ENCODE measurements at regions not wholly inside any gene's neighbourhood (a gene's known extent, or its start where the extent isn't known, plus 50 kb on each side); places are given as distances from the start of the nearest gene placed in this dataset.
A peak's percentile ranks its signal among the peaks of the same experiment; 100 is the strongest.

DNA sequence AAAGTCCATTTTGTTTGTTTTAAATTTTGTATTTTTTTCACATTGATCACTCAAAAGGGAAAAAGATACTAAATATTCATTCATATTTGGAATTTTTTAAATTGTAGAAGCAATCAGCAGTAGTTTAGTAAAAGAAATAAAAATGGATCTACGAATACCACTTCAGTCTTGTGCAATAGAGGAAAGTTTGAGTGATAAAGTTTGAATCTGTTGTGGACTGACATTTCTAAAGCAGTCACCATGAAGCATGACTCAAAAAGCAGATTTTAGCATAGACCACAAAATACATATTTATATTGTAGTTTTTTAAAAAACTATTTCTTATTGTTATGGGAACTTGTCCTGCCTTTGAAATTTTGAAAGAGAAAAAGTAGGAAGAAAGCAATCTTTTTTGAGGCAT, 520.5 kb upstream of the ZEB2 start:
- DNase-seq: peak; percentile 49

DNA sequence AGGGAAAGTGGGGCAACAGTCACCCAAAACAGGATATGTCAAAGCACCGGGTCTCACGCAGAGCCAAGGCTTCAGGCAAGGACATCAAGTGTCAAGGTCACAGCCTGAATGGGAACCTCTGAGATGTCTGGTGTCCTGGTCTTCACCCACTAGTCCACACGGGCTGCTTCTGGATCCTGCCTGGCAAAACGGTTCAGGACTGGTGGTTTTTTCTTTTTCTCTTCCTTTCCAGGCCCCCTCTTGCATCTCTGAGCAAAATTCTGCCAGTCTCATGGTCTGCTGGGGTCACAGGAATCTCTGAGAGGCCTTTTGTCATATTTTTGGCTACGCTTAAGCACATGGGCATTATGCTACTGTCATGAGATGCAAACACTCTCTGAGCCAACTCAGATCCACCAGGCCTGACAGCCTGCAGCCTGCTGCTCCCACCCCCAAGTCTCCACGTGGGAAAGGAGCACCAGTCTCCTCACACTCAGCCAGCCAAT, 518.2 kb upstream of the ZEB2 start:
- no peak for DNase-seq

DNA sequence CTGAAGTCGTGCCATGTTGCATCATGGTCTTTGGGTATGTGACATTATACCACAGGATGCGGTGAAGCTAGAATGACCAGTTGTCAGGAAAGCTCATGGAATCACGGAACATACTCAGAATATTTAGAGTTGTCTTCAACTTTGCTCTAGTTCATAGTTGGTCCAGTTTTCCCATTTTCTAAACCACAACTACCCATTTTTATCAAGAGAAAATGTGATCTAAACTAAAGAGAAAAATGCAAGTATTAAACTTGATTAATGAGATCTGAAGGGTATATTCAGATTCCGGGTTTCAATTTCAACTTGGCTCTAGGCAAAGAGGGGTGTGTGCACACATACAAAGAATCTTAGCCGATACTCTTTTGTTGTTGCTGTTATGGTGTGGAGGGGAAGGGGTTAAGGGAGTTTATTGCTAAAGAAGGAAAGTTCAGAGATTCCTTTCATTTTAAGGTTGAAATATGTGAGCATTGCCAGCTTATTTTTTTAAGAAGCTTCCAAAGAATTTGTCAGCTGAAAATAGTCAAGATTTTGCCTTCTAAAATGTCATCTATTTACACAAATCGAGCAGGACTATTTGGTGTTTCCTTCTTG, 516.6 kb upstream of the ZEB2 start:
- no peak for DNase-seq

DNA sequence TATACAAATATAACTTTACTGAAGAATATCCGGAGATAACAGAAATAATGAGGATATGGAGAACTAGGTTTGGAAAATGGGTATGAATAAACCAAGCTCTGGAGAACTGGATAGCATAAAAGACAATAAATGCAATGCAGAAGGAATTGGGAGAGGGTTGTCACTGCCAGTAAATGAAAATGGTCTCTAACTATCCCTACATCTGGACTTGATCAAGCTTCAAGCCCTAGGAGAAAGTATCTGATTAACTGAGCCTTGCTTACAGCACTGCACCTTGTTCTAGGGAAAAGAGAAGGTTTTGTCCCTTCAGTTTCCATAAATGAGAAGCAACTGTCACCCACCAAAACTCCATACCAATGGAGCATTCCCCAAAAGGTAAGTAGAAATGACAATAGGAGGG, 514.6 kb upstream of the ZEB2 start:
- DNase-seq: no peak

DNA sequence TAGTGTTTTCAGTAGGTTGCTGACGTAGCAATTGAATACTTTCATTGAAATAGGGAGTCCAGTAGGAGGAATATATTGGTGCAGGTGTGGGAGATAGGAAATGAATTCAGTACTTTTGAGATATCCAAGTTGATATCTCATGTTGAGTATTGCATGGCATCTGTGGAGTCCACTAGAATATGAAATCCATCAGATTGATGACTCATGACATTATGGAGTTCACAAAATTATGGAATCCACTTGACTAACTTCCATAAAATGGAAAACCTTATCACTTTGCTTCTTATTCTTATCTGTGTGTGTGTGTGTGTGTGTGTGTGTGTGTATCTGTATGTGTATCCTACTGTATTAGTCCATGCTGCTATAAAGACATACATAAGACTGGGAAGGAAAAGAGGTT, 513.5 kb upstream of the ZEB2 start:
- no peak for DNase-seq

DNA sequence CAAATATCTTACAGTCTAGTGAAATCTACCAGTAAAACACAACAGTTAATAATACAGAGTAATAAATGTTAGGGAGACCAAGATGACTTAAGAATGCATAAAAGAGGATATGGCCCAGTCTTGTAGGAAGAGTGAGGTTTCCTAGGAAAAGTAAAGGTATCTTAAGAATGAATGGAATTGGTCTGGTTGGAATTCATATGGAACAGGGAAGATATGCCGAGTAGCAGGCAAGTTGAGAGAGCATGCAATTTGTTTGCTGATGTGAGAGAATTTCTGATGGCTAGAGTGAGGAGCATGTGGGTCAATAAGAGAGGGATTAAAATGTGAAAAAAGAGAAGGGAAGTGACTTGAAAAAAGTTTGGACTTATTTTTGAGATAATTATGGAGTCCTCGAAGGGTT, 512.9 kb upstream of the ZEB2 start:
- DNase-seq: no peak

DNA sequence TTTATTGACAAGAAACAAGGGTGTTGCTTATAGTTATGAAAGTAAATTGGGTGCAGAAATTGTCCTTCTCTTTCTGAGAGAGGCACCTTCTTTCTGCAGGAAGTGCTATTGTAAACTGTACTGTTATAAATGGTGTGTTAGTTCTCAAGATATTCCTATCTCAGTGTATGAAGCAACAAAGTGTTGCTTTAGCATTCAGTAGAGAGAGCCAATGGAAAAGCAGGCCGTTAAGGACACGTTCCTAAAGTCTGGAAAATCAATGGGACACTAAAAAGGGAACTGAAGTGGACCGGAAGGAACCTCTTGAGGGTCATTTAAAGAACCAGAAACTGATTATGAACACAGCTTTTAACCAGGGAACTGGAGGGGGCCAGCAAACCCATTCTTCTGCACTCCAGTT, 510.0 kb upstream of the ZEB2 start:
- DNase-seq: no peak

DNA sequence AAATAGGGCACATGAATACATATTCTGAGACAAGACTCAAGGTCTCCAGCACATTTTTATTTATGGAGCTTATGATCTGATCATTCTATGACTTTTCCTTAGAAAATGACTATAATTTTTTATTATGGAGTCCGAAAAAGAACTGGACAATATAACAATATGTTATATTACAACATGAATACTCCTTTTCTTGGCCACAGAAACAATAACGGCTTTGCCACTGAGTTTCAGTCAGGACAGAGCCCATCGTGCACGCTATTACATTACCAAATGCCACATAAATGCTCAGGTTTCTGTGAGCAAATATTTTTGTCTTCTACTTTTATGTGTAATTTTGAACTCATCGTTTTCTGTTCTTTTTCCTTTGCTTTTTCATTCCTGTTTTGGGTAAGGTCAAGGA, 509.2 kb upstream of the ZEB2 start:
- no peak for DNase-seq

DNA sequence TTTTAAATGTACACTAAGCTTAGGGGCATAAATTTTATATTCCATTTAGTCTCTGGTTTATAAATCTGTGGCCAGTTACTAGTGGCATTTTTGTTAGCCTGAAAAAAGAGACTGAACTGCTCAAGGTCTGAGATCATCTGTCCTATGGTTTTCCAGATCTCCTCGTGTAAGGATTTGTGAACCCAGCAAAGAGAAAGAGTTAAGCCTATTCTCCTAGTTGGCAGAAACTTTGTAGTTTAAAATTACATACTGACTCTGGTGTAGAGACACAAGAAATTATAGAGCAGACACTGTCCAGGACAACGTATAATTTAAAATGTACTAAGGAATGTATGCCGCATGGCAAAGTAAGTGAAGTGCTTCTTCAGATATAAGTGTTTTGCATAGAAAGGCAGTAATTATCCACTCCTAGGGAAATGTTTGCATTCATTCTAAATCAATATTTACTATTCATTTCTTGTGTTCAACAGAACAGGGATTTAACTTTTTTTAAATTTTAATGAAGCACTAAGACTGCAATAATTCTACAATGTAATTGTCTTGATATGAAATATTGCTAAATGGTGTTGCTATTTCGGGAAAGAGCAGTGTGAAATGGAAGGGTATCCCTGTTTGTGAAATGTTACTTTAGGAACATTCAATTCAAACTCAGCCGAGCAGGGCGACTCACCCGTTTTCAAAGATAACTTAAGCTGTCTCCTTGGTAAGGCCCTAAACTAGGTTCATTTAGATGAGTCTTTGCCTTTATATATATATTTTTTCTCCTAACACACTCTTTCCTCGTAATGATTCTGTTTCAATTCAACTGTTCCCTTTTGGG, 508.4 kb upstream of the ZEB2 start:
- no peak for DNase-seq

DNA sequence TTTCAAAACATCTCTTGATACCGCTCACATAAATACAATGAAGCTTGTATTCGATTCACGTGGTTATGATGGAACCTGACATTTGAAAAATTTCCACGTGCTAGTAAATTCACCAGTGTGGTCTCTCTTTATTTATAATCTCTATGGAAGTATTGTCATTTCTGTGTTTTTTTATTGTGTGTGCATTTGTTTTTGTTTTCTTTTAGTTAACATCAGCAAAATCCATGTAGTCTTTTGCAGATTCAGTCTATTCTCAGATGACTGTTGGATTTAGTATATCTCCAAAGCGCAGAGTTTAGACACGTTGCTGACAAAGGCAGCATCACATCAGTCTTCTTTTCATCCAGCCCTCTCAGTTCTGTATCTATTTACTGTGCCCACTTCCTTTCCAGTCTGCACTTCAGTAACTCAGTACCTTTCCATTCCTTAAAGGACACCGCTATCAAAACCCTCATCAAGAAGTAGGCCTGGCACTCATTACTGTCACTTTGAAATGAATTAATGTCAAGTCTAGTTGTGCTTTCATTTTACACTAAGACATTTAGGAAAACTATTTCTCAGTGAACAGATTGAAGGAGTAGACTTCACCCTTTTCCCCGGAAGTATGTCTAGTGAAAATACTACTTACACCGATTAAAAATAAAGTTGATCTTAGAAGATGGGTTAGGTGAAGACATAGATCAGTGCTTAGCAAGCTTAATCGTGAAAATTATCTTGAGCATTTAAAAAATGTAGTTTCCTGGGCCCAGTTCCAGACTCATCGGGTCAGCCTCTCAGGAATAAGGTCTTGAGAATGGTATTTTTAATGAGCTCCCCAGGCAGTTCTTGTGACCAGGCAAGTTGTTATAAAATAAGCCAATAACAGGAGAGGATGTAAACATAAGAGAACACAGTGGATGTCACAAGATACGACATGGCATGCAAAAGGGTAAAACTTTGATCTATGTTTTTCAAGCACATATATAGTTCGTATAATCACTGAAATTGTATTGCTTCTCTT, 506.8 kb upstream of the ZEB2 start:
- no peak for DNase-seq

DNA sequence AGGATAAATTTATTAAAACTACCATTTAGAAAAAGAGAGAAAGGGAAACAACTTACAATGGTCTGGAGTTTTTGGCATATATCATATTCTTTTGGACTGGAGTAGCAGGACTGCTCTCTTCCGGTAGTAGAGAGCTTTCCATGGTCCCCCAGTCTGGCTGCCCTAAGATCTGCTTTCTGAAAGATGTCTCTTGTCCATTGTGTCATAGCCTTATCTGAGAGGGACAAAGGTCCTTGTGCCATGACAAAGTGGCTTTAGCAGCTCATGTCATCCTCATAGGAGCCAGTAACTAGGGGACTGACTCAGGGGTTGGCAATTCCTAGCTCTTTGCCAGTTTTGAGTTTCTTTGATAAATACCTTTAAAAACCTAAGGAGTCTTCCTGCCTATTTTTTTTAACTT, 505.5 kb upstream of the ZEB2 start:
- no peak for DNase-seq

DNA sequence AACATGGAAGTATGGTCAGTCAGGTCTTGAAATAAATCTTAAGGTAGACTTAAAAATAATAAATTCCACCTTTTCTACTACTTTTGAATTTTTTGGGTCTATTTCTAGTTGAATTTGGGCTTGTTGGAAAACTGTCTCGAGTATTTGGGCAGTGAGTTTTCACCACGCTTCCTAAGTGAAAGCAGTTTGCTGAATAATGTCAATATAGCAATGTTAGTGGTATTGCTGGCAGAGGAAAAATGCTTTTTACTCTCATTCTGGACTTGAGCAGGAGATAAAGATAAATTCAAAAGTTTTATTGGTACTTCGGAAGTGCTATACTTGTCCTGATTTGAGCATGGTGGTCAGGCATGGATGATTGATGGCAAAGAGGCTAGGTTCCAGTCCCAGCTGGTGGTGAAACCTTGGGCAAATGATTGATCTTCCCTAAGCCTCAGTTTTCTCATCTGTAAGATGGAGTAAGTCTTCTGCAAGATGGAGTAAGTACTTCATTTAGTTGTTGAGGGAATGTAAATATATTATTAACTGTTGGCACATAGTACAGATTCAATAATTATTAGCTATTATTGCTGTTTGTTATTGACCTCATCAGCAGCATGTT, 503.5 kb upstream of the ZEB2 start:
- DNase-seq: no peak

DNA sequence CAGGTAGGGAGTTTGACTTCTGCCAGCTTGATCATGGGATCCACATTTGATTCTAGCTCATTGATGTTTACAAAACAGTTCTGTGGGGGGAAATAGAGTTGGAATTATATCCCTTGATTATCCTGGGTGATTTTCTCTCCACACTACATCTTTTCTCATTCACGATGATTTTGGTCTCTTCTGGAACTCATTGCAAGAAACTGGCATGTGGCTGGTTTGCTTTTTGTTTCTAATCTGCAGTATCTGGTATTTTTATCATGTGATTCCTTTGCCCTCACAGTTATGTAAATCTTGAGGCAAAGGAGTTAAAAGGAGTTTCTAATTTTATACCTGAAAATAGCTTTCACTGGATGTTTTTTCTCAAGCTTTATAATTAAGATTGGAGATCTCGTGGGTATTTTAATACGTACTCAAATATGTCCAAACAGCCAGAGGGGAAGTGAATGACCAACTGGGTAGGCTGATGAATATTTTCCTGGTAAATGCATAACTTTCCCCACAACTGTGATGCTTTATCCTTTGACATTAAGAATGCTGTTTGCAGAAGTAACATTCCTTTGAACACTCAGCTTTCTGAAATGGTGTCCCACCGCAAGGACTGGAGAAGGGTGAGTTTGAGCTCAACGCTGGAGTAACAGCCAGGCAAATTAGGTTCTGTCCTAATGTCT, 502.9 kb upstream of the ZEB2 start:
- no peak for DNase-seq

DNA sequence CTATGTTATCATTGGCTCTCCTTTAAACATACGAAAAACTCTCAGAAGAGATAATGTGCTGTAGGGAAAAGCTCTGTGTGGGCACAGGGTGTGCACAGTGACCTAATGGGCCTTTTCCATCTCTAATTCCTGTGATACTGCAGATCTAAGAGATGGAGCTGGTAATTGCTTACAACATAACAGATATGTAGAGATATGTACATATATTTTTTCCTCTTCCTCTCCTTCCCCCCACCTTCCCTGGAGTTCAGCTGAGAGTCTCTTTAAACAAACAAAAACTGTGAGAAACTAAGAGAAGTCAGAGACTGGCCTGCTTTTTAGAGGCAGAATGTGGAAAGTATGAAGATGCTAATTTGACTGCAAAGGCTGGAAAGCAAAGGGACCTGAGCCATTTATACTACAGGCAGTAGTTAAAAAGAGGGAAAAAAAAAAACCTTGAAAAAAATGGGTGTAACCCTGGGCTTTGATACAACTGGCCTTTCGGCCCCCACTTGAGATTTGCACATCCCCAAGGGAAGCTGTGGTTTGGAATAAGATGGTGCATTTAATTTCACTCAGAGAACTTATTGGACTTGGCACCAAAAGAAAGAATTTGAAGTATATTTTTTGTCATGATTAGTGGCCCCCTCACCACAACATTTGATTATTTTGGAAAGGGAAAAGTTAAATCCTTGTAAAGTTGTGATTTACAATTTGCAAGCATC, 502.2 kb upstream of the ZEB2 start:
- no peak for DNase-seq

DNA sequence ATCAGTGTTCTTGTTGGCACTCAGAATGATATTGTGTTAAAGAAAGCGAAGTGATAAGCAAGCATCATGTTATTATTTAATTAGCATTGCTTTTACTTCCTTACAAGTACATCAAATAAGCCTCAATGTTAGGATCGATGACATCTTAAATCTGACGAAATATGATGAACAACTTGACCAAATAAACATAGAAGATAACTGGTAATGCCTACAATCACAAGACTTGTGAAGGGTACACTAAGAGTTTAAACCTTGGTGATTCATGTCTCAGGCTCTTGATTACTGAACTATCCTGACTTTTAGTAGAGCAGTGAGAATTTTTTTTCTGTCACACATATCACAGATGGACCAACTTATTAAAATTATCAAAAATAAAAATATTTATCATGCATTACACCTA, 500.8 kb upstream of the ZEB2 start:
- no peak for DNase-seq

DNA sequence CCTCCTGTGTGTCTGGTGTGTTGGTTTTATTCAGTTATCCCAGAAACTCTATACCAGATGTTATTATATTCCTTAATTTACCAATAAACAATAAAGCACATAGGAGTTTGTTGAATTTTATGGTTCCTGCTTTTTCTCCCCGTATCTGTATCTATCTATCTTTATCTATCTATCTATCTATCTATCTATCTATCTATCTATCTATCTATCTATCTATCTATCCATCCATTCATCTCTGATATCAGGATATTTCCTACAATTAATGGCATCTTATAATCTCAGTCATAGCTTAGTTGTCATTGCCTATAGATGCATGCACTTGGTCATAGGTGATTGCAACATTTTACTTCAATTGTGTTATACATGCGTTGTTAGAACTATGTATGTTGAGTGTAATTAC, 500.2 kb upstream of the ZEB2 start:
- no peak for DNase-seq

DNA sequence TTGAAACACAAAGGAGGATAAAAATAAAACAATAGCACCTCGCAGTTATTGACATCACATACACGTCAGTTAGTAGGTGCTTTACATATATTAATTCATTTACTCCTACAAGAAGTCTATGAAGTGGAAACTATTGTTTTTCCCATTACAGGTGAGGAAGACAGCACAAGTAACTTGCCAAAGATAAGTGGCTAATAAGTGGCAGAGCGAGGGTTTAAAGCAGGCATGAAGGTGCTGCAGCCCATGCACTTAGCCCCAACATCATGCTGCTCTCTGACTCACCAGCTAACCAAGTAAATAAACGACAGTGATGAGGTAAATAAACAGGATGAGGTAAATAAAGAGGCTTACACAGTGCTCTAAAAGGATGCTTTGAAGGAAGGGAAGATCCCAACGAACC, 498.6 kb upstream of the ZEB2 start:
- DNase-seq: no peak

DNA sequence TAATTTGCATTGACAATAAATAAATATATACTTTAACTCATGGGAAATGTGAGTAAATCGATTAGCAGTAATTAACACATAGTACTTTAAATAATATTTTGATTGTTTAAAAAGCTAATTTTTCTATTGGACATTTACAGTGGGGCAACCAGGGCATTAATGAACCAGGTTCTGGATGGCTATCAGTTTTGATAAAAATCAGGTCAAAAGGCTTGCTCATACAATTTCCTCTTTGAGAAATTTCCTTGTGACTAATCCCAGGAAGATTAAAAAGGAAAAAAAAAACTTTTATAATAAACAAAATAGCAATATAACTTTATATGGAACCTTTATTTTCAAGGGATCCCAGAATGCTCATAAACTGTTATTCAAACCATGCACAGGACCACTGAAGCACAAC, 497.2 kb upstream of the ZEB2 start:
- DNase-seq: no peak

DNA sequence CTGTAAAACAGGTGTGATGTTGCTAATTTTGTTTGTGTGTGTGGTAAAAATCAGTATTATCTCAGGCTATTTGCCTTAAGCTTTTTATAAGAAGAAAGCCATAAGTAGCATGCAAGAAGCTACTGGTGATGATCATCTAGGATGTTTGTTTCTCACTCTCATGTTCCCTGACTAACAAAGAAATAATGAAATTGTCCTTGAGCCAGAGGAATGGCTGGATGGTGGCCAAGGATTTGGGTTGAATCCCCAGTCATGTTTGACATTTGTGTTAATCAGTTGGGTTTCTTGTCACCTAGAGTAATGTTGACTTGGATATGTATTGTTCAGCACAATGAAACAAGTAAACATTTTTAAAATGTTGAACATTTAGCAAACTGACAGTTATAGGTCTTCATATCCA, 496.8 kb upstream of the ZEB2 start:
- no peak for DNase-seq

DNA sequence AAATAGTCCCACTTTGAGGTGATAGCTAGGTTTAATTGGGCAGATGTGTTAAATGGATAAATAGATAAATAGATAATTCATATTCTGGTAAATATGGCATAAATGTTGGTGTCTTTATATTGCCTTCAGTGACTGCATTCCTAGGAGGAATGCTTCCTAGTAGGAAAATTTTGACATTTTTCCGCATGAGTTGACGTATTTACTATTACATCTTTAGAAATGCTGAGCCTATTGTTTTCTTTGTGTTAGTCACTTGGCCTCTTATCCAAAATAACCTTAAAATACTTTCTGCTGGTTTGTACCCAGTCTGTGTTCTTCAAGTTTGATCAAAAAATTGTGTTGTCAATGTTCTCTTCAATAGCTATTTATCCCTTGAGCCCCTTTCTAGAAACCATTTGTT, 495.6 kb upstream of the ZEB2 start:
- DNase-seq: no peak

DNA sequence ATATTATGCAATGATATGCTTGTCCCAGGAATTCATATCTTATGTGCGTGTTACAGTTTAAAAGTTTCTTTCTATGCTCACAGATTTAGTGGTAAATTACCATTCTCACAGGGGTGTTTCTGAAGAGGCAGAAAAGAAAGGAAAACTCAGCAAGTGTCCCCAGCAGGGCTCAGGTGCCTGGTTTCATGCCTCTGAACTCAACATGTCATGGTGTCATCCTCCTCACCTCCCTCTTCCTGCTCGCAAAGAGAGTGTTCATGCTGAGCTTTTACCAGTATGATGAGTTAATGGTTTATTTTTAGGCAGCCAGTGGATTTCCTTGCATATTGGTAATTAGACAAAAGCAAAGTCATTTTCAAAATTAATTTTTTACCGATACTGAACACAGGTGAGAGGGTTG, 492.9 kb upstream of the ZEB2 start:
- no peak for DNase-seq

DNA sequence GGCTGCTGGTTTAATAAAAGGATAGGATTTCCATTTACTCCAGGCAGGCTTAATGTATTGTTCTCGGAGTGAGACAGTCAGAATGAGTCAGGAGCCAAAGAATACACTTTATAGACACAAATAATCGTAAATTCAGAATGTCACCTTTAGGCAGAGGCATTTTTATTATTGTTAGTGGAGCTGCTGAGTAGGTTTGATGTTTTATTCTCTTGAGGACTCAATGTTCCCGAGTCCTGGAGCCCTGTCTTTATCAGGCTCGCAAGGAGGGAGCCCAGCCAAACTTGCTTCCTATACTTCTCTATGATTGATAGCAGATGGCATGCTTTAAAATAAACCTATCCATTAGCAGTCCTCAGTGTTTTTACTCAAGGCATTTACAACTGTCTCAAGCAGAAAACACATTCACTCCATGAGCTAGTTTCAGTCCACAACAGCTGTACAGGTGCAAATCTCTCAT, 492.3 kb upstream of the ZEB2 start:
- no peak for DNase-seq

All from inflammatory macrophage treated with lipopolysaccharide for 4 hours (primary cell).